ENCODE measurements at regions not wholly inside any gene's neighbourhood (a gene's known extent, or its start where the extent isn't known, plus 50 kb on each side); places are given as distances from the start of the nearest gene placed in this dataset.

- DNase-seq (ENCODE audit: low read depth in 4 of 4, low spot score in 2 of 4), result no peak
Measured at GRCh38 chr14:101001311-101002069, 98.0 kb upstream of the RTL1 start.

DNA sequence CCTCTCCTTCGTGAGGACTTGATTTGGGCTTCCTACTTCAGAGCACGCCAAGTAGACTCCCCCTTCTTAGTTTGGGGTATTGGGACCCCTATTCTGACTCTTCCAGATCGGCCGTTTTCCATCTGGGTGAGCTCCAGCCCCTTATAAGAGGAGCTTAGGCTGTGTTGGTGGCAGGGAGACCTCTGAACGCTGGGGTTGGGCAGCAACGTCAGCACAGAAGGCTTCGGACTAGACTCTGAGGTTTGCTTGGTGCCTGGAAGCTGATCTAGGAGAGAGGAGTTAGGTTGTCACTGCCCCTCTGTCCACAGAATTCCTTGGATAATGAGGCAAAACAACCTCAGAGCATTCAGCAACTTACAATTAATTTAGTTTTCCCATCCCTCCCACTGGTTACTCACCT, 99.2 kb upstream of the RTL1 start:
- DNase-seq (ENCODE audit: low read depth in 4 of 4, low spot score in 2 of 4), result no peak

- no peak for DNase-seq (ENCODE audit: low read depth in 4 of 4, low spot score in 2 of 4)
Measured at GRCh38 chr14:101004176-101004575, 100.7 kb upstream of the RTL1 start.

- no peak for DNase-seq (ENCODE audit: low read depth in 4 of 4, low spot score in 2 of 4)
Measured at GRCh38 chr14:101004954-101005353, 101.4 kb upstream of the RTL1 start.

- DNase-seq (ENCODE audit: low read depth in 4 of 4, low spot score in 2 of 4), result no peak
Measured at GRCh38 chr14:101005447-101005846, 101.9 kb upstream of the RTL1 start.

DNA sequence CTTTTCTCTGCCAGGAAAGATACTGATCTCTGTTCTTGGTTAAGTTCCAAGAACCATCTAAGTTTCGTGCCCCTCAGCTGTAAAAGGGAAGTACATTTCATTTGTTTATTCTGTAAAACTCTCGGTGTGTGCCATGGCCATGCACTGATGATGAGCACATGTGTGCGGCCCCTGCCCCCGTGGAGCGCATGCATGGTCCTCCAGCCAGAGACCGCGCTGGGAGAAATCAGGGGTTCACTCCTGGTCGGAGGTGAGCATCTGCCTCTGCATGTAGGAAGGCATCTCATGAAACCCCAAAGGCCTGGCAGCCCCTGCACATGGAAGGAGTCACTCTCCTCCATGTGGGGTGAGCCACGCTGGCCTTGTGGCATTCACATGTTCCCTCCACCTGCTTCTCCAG, 102.5 kb upstream of the RTL1 start:
- DNase-seq (ENCODE audit: low read depth in 4 of 4, low spot score in 2 of 4), result no peak

DNA sequence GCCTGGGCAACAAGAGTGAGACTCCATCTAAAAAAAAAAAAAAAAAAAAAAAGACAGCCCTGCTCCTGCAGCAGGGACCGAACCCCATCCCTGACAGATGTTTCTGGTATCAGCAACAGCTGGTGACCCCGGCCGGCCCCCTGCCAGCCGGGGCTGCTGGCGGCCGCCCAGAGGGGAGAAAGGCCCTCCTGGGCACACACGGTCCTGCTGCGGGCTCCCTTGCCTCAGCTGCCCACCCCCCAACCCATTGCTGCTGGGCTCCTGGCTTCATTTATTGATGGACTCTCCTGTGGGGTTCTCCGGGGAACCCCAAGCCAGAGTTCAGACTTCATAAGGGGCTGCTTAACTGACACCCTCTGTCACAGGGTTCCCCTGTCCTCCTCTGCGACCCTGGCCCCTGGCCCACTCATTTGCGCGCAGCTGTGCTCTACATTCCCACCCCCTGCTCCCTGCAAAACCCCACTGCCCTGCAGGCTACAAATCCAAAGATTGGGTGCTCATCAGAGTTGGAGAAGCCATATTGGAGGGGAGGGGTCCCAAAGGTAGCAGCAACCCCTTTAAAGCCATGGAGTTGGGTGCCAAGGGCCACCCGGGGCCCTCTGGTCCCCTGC, 103.6 kb upstream of the RTL1 start:
- DNase-seq (ENCODE audit: low read depth in 4 of 4, low spot score in 2 of 4), result no peak

DNA sequence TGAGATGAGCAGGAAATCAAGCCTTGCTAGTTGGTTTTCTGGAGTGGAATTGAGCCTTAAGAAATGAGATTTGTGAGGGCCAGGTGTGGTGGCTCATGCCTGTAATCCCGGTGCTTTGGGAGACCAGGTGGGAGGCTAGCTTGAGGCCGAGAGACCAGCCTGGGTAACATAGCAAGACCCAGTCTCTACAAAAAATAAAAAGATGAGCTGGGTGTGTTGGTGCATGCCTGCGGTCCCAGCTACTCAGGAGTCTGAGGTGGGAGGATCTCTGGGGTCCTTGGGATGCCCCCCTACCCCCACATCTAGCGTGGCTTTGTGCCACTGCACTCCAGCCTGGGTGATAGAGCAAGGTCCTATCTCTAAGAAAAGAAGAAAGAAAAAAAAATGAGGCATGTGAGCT, 104.2 kb upstream of the RTL1 start:
- no peak for DNase-seq (ENCODE audit: low read depth in 4 of 4, low spot score in 2 of 4)

- DNase-seq (ENCODE audit: low read depth in 4 of 4, low spot score in 2 of 4), result no peak
Measured at GRCh38 chr14:101008196-101008595, 104.7 kb upstream of the RTL1 start.

GRCh38 chr14:101008631-101009336, 105.3 kb upstream of the RTL1 start:
- DNase-seq (ENCODE audit: low read depth in 4 of 4, low spot score in 2 of 4), result no peak

- DNase-seq (ENCODE audit: low read depth in 4 of 4, low spot score in 2 of 4), result no peak
Measured at GRCh38 chr14:101009531-101009930, 106.0 kb upstream of the RTL1 start.

GRCh38 chr14:101010293-101010692, 106.8 kb upstream of the RTL1 start:
- DNase-seq (ENCODE audit: low read depth in 4 of 4, low spot score in 2 of 4), result no peak

- no peak for DNase-seq (ENCODE audit: low read depth in 4 of 4, low spot score in 2 of 4)
Measured at GRCh38 chr14:101010835-101011234, 107.3 kb upstream of the RTL1 start.

DNA sequence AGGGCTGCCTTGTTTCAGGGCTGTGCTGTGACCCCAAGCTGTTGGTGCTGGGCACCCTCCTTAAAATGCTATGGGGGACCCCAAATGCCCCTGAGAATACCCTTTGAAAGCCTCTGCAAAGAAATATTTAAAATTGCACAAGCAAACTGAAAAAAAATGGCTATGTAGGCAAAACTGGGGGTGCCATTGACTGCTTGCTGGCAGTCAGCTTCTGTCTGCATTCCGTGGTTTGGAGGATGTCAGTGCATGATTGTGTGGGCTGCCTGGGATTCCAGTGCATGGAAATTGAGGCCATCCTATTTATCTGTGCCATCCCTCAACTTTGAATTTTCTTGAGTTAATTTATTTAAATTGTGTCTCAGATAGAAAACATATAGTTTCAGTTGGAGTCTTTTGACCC, 113.7 kb upstream of the RTL1 start:
- no peak for DNase-seq (ENCODE audit: low read depth in 4 of 4, low spot score in 2 of 4)

- DNase-seq (ENCODE audit: low read depth in 4 of 4, low spot score in 2 of 4), result no peak
Measured at GRCh38 chr14:101017806-101018560, 114.5 kb upstream of the RTL1 start.

DNA sequence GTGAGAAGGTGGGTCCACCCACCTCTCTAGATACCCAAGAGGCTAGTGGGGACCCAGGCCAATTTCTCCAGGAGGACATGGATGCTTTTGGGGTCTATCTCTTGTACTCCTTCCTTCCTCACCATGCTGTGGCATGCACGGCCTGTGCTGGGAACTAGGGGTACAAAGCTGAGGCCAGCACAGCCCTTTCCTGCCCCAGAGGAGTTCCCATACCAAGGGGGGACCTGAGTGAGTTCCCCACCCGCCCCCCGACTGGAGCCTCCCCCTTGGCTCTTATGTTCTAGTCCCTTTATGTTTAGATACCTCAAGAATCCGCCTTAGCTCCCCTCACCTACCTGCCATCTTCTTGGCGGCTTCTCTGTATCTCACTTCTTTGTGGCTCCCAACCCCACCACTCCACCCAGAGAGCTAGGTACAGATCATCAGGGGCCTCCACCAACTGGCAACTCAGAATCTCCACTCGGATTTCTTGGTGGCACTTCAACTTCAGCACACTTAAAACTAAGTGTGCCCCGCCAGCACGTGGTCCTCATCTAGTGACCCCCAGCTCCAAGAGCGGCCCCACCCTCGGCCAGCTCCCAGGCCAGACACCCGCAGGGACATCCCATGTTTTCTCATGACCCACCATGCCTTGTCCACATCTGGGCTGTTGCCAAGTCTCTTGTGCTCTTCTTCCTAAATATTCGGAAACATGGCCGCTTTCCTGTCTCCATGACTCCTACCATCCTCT, 115.2 kb upstream of the RTL1 start:
- no peak for DNase-seq (ENCODE audit: low read depth in 4 of 4, low spot score in 2 of 4)

DNA sequence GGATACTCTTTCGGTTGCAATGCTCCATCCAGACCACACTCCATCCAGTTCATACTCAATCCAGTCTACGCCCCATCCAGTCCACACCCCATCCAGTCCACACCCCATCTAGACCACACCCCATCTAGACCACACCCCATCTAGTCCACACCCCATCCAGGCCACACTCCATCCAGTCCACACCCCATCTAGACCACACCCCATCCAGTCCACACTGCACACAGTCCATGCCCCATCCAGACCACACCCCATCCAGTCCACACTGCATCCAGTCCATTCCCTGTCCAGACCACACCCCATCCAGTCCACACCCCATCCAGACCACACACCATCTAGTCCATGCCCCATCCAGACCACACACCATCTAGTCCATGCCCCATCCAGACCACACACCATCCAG, 116.0 kb upstream of the RTL1 start:
- DNase-seq (ENCODE audit: low read depth in 4 of 4, low spot score in 2 of 4), result no peak

DNA sequence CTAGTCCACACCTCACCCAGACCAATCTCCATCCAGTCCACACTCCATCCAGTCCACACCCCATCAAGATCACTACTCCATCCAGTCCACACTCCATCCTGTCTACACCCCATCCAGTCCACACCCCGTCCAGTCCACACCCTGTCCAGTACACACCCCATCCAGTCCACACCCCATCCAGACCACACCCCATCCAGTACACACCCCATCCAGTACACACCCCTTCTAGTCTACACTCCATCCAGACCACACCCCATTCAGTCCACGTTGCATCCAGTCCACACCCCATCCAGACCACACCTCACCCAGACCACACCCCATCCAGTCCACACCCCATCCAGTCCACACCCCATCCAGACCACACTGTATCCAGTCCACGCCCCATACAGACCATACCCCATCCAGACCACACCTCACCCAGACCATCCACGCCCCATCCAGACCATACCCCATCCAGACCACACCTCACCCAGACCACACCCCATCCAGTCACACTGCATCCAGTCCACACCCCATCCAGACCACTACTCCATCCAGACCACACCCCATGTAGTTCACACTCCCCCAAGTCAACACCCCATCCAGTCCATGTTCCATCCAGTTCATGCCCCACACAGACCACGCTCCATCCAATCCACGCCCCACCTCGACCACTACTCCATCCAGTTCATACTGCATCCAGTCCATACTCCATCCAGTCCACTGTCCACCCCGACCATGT, 116.6 kb upstream of the RTL1 start:
- no peak for DNase-seq (ENCODE audit: low read depth in 4 of 4, low spot score in 2 of 4)

GRCh38 chr14:101020834-101021370, 117.4 kb upstream of the RTL1 start:
- DNase-seq (ENCODE audit: low read depth in 4 of 4, low spot score in 2 of 4), result no peak

- no peak for DNase-seq (ENCODE audit: low read depth in 4 of 4, low spot score in 2 of 4)
Measured at GRCh38 chr14:101022121-101022520, 118.6 kb upstream of the RTL1 start.

All from left renal cortex interstitium (tissue), 4 donors.